Glutamatergic neuron (in vitro differentiated cells): ENCODE measurements at regions not wholly inside any gene's neighbourhood (a gene's known extent, or its start where the extent isn't known, plus 50 kb on each side); places are given as distances from the start of the nearest gene placed in this dataset.
"Not testable (repeated sequence)": the region's sequence is repeated elsewhere in the genome, so short reads cannot be mapped to it uniquely, and the experiment has no call there.

Experiments used
- DNase-seq: peaks from one replicate; pipeline ENCODE4 v3.0.0; 2022
- H3K27ac Mint-ChIP-seq: one replicate; pipeline ENCODE4 v1.8.0; 2020; ENCODE audit warnings: mild to moderate bottlenecking, mixed read lengths, inconsistent platforms; ENCODE audit not compliant: unreplicated experiment
- H3K27me3 Mint-ChIP-seq: one replicate; pipeline ENCODE4 v1.8.0; 2020; ENCODE audit warnings: mild to moderate bottlenecking, moderate library complexity, mixed read lengths, inconsistent platforms; ENCODE audit not compliant: unreplicated experiment
- H3K36me3 Mint-ChIP-seq: one replicate; pipeline ENCODE4 v1.8.0; 2020; ENCODE audit warnings: mild to moderate bottlenecking, mixed read lengths, inconsistent platforms; ENCODE audit not compliant: unreplicated experiment
- H3K4me1 Mint-ChIP-seq: one replicate; pipeline ENCODE4 v1.8.0; 2020; ENCODE audit warnings: mild to moderate bottlenecking, low read depth, mixed read lengths, inconsistent platforms; ENCODE audit not compliant: unreplicated experiment
- H3K4me3 Mint-ChIP-seq: one replicate; pipeline ENCODE4 v1.8.0; 2020; ENCODE audit warnings: mild to moderate bottlenecking, mixed read lengths, inconsistent platforms; ENCODE audit not compliant: unreplicated experiment
- H3K9me3 Mint-ChIP-seq: one replicate; pipeline ENCODE4 v1.8.0; 2020; ENCODE audit warnings: mild to moderate bottlenecking, moderate library complexity, mixed read lengths, inconsistent platforms; ENCODE audit not compliant: unreplicated experiment
- TF ChIP-seq, protein P1 (sequence below): fragments of 200-600 bp; sonication (generic); IDR thresholded peaks from one replicate; pipeline ENCODE4 v1.5.0; 2021; ENCODE audit not compliant: partially characterized antibody, unreplicated experiment

- Mint-ChIP-seq H3K4me3 (no peak overlapping the region), H3K27me3 (no peaks in the 10 kb centered on the region), H3K4me1 (no peaks in the 10 kb centered on the region), H3K36me3 (no peaks in the 10 kb centered on the region), H3K9me3 (peaks cover 2% of the 10 kb centered on the region), H3K27ac (no peak overlapping the region)
- DNase-seq: no peak
- TF ChIP-seq, protein P1, sequence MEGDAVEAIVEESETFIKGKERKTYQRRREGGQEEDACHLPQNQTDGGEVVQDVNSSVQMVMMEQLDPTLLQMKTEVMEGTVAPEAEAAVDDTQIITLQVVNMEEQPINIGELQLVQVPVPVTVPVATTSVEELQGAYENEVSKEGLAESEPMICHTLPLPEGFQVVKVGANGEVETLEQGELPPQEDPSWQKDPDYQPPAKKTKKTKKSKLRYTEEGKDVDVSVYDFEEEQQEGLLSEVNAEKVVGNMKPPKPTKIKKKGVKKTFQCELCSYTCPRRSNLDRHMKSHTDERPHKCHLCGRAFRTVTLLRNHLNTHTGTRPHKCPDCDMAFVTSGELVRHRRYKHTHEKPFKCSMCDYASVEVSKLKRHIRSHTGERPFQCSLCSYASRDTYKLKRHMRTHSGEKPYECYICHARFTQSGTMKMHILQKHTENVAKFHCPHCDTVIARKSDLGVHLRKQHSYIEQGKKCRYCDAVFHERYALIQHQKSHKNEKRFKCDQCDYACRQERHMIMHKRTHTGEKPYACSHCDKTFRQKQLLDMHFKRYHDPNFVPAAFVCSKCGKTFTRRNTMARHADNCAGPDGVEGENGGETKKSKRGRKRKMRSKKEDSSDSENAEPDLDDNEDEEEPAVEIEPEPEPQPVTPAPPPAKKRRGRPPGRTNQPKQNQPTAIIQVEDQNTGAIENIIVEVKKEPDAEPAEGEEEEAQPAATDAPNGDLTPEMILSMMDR: no peak
These were observed 94.0 kb upstream of the WSB1 start for GRCh38 chr17:27199948-27200347.

DNA sequence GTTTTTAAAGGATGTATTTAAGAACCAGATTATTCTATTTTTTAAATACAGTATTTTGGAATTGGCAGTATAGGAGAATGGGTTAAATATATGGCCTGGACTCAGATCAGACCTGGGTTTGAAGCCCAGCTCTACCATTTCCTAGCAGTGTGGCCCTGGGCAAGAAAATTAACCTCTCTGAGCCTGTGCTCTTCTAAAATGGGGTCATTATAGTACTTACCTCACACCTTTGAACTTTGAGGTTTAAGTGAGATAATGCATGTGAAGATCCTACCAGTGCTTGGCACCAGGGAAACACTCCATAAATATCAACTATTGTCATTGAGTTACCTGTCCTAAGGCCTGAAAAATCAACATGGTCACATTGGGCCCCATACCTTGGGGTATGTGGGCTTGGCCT lies 93.4 kb upstream of the WSB1 start:
- Mint-ChIP-seq H3K27me3 (no peaks in the 10 kb centered on the region), H3K27ac (no peak overlapping the region), H3K9me3 (peaks cover 2% of the 10 kb centered on the region), H3K36me3 (no peaks in the 10 kb centered on the region), H3K4me3 (no peak overlapping the region), H3K4me1 (no peaks in the 10 kb centered on the region)
- no peak for DNase-seq
- TF ChIP-seq, protein P1: no peak

GRCh38 chr17:27203241-27203640 lies 90.7 kb upstream of the WSB1 start:
- no peaks in the 10 kb centered on the region for H3K4me1 Mint-ChIP-seq
- H3K9me3 Mint-ChIP-seq: peaks cover under 1% of the 10 kb centered on the region
- H3K36me3 Mint-ChIP-seq: no peaks in the 10 kb centered on the region
- no peaks in the 10 kb centered on the region for H3K27me3 Mint-ChIP-seq
- no peak overlapping the region for H3K4me3 Mint-ChIP-seq
- TF ChIP-seq, protein P1: no peak
- H3K27ac Mint-ChIP-seq: no peak overlapping the region
- DNase-seq: no peak

GRCh38 chr17:27206447-27206846 lies 87.5 kb upstream of the WSB1 start:
- Mint-ChIP-seq H3K9me3 (no peaks in the 10 kb centered on the region), H3K4me1 (no peaks in the 10 kb centered on the region), H3K27me3 (no peaks in the 10 kb centered on the region), H3K36me3 (no peaks in the 10 kb centered on the region), H3K4me3 (no peak overlapping the region), H3K27ac (no peak overlapping the region)
- TF ChIP-seq, protein P1: no peak
- DNase-seq: no peak

- Mint-ChIP-seq H3K4me3 (no peak overlapping the region), H3K27ac (no peak overlapping the region), H3K27me3 (no peaks in the 10 kb centered on the region), H3K36me3 (no peaks in the 10 kb centered on the region), H3K4me1 (no peaks in the 10 kb centered on the region), H3K9me3 (no peaks in the 10 kb centered on the region)
- DNase-seq: no peak
- TF ChIP-seq, protein P1: no peak
These were observed 86.8 kb upstream of the WSB1 start for GRCh38 chr17:27207073-27207513.

DNA sequence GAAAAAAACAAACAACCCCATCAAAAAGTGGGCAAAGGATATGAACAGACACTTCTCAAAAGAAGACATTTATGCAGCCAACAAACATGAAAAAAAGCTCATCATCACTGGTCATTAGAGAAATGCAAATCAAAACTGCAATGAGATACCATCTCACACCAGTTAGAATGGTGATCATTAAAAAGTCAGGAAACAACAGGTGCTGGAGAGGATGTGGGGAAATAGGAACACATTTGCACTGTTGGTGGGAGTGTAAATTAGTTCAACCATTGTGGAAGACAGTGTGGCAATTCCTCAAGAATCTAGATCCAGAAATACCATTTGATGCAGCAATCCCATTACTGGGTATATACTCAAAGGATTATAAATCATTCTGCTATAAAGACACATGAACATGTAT lies 85.5 kb upstream of the WSB1 start:
- not testable (repeated sequence) for H3K36me3 Mint-ChIP-seq, H3K4me3 Mint-ChIP-seq, H3K27ac Mint-ChIP-seq, DNase-seq, H3K27me3 Mint-ChIP-seq, H3K9me3 Mint-ChIP-seq, H3K4me1 Mint-ChIP-seq
